ENCODE measurements at regions not wholly inside any gene's neighbourhood (a gene's known extent, or its start where the extent isn't known, plus 50 kb on each side); places are given as distances from the start of the nearest gene placed in this dataset.

GRCh38 chr1:59107516-59107915 lies 189.4 kb upstream of the FGGY start:
- Mint-ChIP-seq H3K27me3 (no peaks in the 10 kb centered on the region), H3K9me3 (ENCODE audit: low read depth) (no peaks in the 10 kb centered on the region), H3K4me1 (no peaks in the 10 kb centered on the region), H3K27ac (no peak overlapping the region), H3K36me3 (ENCODE audit: low read depth) (no peaks in the 10 kb centered on the region), H3K4me3 (no peak overlapping the region)
- ChIA-PET POLR2A (no interaction called here), CTCF (interaction anchor here (0.7 to 2.1 kb wide), 2 partner anchors 10 to 56 kb away, joined by 3 to 6 read pairs; no protein-coding TSS in a partner anchor)
- intact Hi-C loops (cut with DNase I, micrococcal nuclease): no loop called here
- ATAC-seq (no peak), DNase-seq (no peak)

GRCh38 chr1:59107916-59108315 lies 189.0 kb upstream of the FGGY start:
- intact Hi-C loops (cut with DNase I, micrococcal nuclease): no loop called here
- Mint-ChIP-seq H3K4me1 (no peaks in the 10 kb centered on the region), H3K36me3 (ENCODE audit: low read depth) (no peaks in the 10 kb centered on the region), H3K4me3 (no peak overlapping the region), H3K27ac (no peak overlapping the region), H3K27me3 (no peaks in the 10 kb centered on the region), H3K9me3 (ENCODE audit: low read depth) (no peaks in the 10 kb centered on the region)
- DNase-seq: no peak
- ChIA-PET POLR2A (interaction anchor here (0.7 kb wide), 1 partner anchor 56 kb away, joined by 13 read pairs; no protein-coding TSS in a partner anchor), CTCF (interaction anchor here (2.1 kb wide), 1 partner anchor 11 kb away, joined by 6 read pairs; no protein-coding TSS in a partner anchor)
- ATAC-seq: no peak

DNA sequence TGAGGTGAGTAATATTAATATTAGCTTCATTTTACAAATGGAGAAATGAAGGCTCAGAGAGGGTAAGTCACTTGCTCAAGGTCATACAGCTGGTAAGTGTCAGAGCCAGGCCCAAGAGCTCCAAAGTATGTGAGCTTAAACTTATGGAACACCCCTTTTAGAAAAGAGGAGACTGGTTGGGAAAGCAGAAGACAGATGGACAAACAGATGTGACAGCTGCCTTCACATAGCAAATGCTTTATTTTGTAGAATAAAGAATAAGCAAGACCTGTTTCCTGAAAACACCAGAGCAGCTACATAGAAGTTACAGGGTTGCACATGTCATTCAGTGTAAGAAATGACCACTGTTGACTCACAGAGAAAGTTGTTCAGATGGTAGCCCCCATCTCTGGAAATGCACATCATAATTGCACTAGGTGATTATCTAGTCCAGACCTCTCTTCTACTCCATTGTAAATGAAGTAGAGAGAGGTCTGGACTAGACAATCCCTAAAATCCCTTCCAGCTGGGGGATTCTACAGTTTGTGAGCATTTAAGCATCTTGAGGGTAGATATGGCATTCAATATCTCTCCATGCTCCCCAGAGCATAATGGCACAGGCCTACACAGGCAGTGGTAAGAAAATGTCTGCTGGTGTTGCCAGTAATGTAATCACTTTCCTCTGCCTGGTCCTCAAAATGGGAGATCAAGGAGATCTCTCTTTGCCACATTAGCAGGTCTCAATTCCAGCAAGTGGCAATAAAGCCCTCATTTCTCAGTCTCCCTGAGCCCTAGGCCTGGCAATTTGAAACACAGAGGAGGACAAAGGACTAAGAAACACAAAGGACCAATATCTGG lies 188.2 kb upstream of the FGGY start:
- Mint-ChIP-seq H3K27ac (no peak overlapping the region), H3K9me3 (ENCODE audit: low read depth) (no peaks in the 10 kb centered on the region), H3K4me3 (no peak overlapping the region), H3K4me1 (no peaks in the 10 kb centered on the region), H3K27me3 (no peaks in the 10 kb centered on the region), H3K36me3 (ENCODE audit: low read depth) (no peaks in the 10 kb centered on the region)
- POLR2A ChIA-PET: interaction anchor here (0.7 kb wide), 2 partner anchors 55 to 105 kb away, joined by 5 to 13 read pairs; no protein-coding TSS in a partner anchor
- ATAC-seq (no peak), DNase-seq (no peak)
- intact Hi-C loops (cut with DNase I, micrococcal nuclease): no loop called here
- CTCF ChIA-PET: interaction anchor here (2.1 kb wide), 1 partner anchor 11 kb away, joined by 6 read pairs; no protein-coding TSS in a partner anchor

DNA sequence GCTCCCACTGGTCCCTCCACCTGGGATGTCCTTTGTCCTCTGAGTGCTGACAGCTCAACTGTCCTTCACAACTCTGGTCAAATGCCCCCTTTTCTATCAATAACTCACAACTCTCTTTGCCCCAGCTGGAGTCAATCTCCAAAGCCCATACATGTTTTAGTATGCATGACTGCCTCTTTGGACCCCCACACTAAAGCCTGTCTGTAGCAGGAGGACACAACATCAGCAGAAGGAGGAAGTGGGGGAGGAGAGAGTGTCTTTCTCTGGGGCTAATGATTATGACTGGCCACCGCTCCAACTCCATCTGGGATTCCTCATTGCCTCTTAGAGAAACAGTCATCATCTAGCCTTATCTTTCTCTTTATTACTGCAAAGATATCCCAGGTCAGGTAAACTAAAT lies 186.6 kb upstream of the FGGY start:
- Mint-ChIP-seq H3K27me3 (no peaks in the 10 kb centered on the region), H3K27ac (no peak overlapping the region), H3K9me3 (ENCODE audit: low read depth) (no peaks in the 10 kb centered on the region), H3K36me3 (ENCODE audit: low read depth) (no peaks in the 10 kb centered on the region), H3K4me1 (no peaks in the 10 kb centered on the region), H3K4me3 (no peak overlapping the region)
- POLR2A ChIA-PET: no interaction called here
- intact Hi-C loops (cut with DNase I, micrococcal nuclease): no loop called here
- CTCF ChIA-PET: no interaction called here
- no peak for DNase-seq
- no peak for ATAC-seq

- Mint-ChIP-seq H3K27ac (no peak overlapping the region), H3K4me3 (no peak overlapping the region), H3K4me1 (peaks cover 5% of the 10 kb centered on the region), H3K27me3 (no peaks in the 10 kb centered on the region), H3K9me3 (ENCODE audit: low read depth) (no peaks in the 10 kb centered on the region), H3K36me3 (ENCODE audit: low read depth) (no peaks in the 10 kb centered on the region)
- ATAC-seq (no peak), DNase-seq (no peak)
- ChIA-PET POLR2A (no interaction called here), CTCF (interaction anchor here (0.5 to 1.0 kb wide), 3 partner anchors 27 to 410 kb away, joined by 3 to 4 read pairs (median 4); no protein-coding TSS in a partner anchor)
- intact Hi-C loops (cut with DNase I, micrococcal nuclease): no loop called here
Observed at GRCh38 chr1:59113876-59114457, 182.9 kb upstream of the FGGY start.

DNA sequence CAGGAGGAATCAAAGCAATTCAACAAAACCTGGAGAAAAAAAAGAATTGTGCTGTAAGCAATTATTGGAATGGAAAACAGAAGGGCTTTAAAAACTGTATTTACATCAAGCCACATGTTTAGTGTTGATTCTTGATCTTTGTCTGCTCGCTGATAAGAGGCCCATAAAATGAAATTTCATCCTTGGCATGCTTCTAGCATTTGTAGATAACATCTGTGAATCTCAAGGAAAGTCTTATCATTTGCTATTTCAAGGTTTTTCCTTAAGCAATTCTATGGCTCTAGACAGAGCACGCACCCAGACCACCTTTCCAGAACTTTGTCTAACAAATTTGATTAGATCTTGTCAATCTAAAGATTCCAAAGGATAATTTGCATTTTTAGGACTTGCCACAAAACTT lies 181.0 kb upstream of the FGGY start:
- ChIA-PET CTCF (no interaction called here), POLR2A (no interaction called here)
- Mint-ChIP-seq H3K27ac (no peak overlapping the region), H3K4me1 (peaks cover 5% of the 10 kb centered on the region), H3K36me3 (ENCODE audit: low read depth) (no peaks in the 10 kb centered on the region), H3K27me3 (no peaks in the 10 kb centered on the region), H3K4me3 (no peak overlapping the region), H3K9me3 (ENCODE audit: low read depth) (no peaks in the 10 kb centered on the region)
- ATAC-seq (no peak), DNase-seq (no peak)
- intact Hi-C loops (cut with DNase I, micrococcal nuclease): no loop called here

DNA sequence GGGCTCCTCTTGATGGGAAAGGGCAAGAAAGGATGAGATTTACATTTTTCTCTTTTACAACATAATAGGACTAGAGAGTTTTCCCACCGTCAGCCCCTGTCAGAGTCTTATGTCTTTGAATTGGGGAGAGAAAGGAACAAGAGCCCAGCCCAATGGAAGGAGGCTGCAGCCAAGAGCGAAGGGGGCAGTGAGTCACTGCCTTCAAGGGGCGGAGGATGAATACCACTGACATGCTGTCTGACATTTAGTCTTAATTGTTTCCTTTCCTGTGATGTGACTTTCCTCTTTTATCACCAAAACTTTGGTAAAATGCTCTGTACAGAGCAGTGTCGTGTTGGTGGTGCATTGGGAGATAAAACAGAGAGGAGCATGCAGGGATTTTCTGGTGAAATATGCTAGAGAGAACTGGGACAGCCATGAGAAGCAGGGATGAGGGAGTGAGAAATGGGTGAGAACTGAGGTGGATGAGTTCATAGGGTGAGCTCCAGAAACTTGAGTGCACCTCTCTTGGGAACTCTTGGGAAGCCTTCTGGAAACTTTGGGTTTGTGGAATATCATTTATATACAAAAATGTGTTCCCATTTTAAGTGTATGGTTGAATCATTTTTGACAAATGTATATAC lies 179.9 kb upstream of the FGGY start:
- ATAC-seq (peak; percentile 77), DNase-seq (peak; percentile 11)
- intact Hi-C loops (cut with DNase I, micrococcal nuclease): no loop called here
- H3K4me3 Mint-ChIP-seq: no peak overlapping the region
- no peaks in the 10 kb centered on the region for H3K9me3 Mint-ChIP-seq (ENCODE audit: low read depth)
- H3K4me1 Mint-ChIP-seq: peaks cover 5% of the 10 kb centered on the region
- H3K36me3 Mint-ChIP-seq (ENCODE audit: low read depth): no peaks in the 10 kb centered on the region
- H3K27ac Mint-ChIP-seq: no peak overlapping the region
- no peaks in the 10 kb centered on the region for H3K27me3 Mint-ChIP-seq
- POLR2A ChIA-PET: no interaction called here
- CTCF ChIA-PET: no interaction called here

GRCh38 chr1:59122527-59122926 lies 174.4 kb upstream of the FGGY start:
- Mint-ChIP-seq H3K27me3 (peaks cover 7% of the 10 kb centered on the region), H3K4me1 (peaks cover 6% of the 10 kb centered on the region), H3K36me3 (ENCODE audit: low read depth) (peaks cover 2% of the 10 kb centered on the region), H3K27ac (no peak overlapping the region), H3K4me3 (no peak overlapping the region), H3K9me3 (ENCODE audit: low read depth) (peaks cover 2% of the 10 kb centered on the region)
- intact Hi-C loops (cut with DNase I, micrococcal nuclease): no loop called here
- POLR2A ChIA-PET: no interaction called here
- no peak for DNase-seq
- no peak for ATAC-seq
- CTCF ChIA-PET: no interaction called here

DNA sequence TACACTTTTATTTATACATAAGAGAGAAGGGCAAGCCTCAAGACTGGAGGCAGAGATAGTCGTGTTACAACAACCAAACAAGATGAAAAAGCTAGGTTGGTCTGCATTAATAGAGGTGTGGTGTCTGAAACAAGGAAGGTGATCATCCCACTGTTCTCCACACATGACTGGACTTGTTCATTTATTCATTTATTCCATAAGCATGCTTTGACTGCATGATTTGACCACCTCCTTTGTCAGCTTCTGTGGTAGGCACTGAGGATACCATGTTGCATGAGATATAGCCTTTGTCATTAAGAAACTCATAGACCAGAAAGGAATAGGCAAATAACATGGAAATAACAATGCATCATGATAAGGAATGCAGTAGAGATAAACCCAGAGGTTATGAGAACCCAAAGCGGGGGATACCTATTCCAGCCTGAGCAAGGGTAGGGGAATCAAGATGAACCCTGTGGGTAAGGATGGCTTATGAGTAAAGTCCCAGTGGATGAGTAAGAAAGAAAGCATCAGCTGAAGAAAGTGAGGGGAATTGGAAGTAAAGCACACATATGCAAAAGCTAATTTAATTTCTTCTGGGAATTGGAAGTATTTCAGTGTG lies 173.7 kb upstream of the FGGY start:
- no peak overlapping the region for H3K4me3 Mint-ChIP-seq
- ChIA-PET CTCF (interaction anchor here (0.5 kb wide), 1 partner anchor 81 kb away, joined by 3 read pairs; no protein-coding TSS in a partner anchor), POLR2A (no interaction called here)
- peaks cover 6% of the 10 kb centered on the region for H3K4me1 Mint-ChIP-seq
- peaks cover 7% of the 10 kb centered on the region for H3K27me3 Mint-ChIP-seq
- H3K36me3 Mint-ChIP-seq (ENCODE audit: low read depth): peaks cover 2% of the 10 kb centered on the region
- DNase-seq (no peak), ATAC-seq (no peak)
- H3K9me3 Mint-ChIP-seq (ENCODE audit: low read depth): peaks cover 2% of the 10 kb centered on the region
- intact Hi-C loops (cut with DNase I, micrococcal nuclease): no loop called here
- H3K27ac Mint-ChIP-seq: no peak overlapping the region

DNA sequence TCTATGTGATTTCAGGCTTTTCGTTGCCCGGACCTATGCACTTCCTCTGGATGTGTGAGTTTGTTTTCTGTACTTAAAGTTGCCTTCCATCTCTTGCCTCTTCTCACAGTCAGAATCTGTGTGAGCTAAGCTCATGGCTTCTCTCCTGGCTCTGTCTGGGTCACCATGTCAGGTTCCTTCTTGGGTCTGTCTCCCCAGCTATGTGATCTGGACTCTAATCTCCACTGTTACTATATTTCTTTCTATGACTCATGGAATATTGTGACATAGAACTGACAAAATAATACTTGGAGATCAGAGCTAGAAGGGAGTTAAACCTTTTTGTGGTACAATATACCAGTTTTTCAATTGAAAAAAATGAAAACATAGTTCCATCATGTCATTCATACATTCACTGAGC lies 172.7 kb upstream of the FGGY start:
- peaks cover 6% of the 10 kb centered on the region for H3K4me1 Mint-ChIP-seq
- no peak overlapping the region for H3K27ac Mint-ChIP-seq
- POLR2A ChIA-PET: no interaction called here
- no peak overlapping the region for H3K4me3 Mint-ChIP-seq
- H3K9me3 Mint-ChIP-seq (ENCODE audit: low read depth): peaks cover 2% of the 10 kb centered on the region
- no peak for DNase-seq
- ATAC-seq: no peak
- CTCF ChIA-PET: interaction anchor here (0.5 to 0.6 kb wide), 2 partner anchors 27 to 70 kb away, joined by 3 read pairs; no protein-coding TSS in a partner anchor
- H3K36me3 Mint-ChIP-seq (ENCODE audit: low read depth): peaks cover 2% of the 10 kb centered on the region
- H3K27me3 Mint-ChIP-seq: peaks cover 7% of the 10 kb centered on the region
- intact Hi-C loops (cut with DNase I, micrococcal nuclease): no loop called here

DNA sequence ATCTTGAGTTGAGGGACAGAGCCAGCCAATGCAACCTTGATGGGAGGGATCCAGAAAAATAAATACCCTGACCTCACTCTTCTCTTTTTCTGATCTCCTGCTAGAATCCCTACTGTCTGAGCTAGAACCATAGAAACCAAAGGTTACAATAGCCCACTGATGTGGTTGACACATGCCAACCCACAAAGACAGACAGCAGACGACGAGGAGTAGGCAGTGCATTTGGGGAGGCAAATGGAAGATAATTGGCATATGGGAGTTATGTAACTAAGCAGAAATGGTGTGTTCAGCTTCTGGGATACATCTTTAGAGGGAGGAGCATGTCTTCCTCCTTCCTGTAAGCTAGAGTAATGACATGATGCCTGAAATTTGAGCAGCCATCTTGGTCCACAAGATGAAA lies 171.7 kb upstream of the FGGY start:
- Mint-ChIP-seq H3K27ac (no peak overlapping the region), H3K27me3 (peaks cover 7% of the 10 kb centered on the region), H3K4me3 (no peak overlapping the region), H3K36me3 (ENCODE audit: low read depth) (peaks cover 2% of the 10 kb centered on the region), H3K4me1 (peaks cover 6% of the 10 kb centered on the region), H3K9me3 (ENCODE audit: low read depth) (peaks cover 2% of the 10 kb centered on the region)
- CTCF ChIA-PET: interaction anchor here (0.6 to 0.7 kb wide), 4 partner anchors 8 to 339 kb away, joined by 3 read pairs; no protein-coding TSS in a partner anchor
- intact Hi-C loops (cut with DNase I, micrococcal nuclease): no loop called here
- peak; percentile 16 for ATAC-seq
- POLR2A ChIA-PET: interaction anchor here (0.7 kb wide), 1 partner anchor 231 kb away, joined by 5 read pairs; no protein-coding TSS in a partner anchor
- peak; percentile 9 for DNase-seq

All from activated CD4-positive, alpha-beta T cell treated with anti-CD3 and anti-CD28 coated beads for 36 hours (primary cell).